HG03460 (cell line): ENCODE measurements at regions not wholly inside any gene's neighbourhood (a gene's known extent, or its start where the extent isn't known, plus 50 kb on each side); places are given as distances from the start of the nearest gene placed in this dataset.
"Not testable (repeated sequence)": the region's sequence is repeated elsewhere in the genome, so short reads cannot be mapped to it uniquely, and the experiment has no call there.

Source experiments
- ATAC-seq: cut with Tn5 transposase; IDR thresholded peaks from one replicate; pipeline ENCODE4 v1.9.1; 2021; ENCODE audit not compliant: unreplicated experiment

GRCh38 chr2:125353542-125353941, 1302.4 kb upstream of the GYPC start:
- ATAC-seq: not testable (repeated sequence)

- no peak for ATAC-seq
These were observed 1291.6 kb upstream of the GYPC start for GRCh38 chr2:125364192-125364983.

GRCh38 chr2:125364984-125365265, 1291.0 kb upstream of the GYPC start:
- no peak for ATAC-seq

GRCh38 chr2:125371867-125372266, 1284.1 kb upstream of the GYPC start:
- no peak for ATAC-seq

- no peak for ATAC-seq
These were observed 1282.7 kb upstream of the GYPC start for GRCh38 chr2:125373293-125373692.

- ATAC-seq: no peak
These were observed 1269.9 kb upstream of the GYPC start for GRCh38 chr2:125386074-125386473.

GRCh38 chr2:125397535-125398251, 1258.3 kb upstream of the GYPC start:
- peak; percentile 82 for ATAC-seq

- ATAC-seq: peak; percentile 52
These were observed 1257.0 kb upstream of the GYPC start for GRCh38 chr2:125398738-125399524.

GRCh38 chr2:125405816-125406215, 1250.1 kb upstream of the GYPC start:
- ATAC-seq: no peak

GRCh38 chr2:125408874-125409538, 1247.0 kb upstream of the GYPC start:
- no peak for ATAC-seq

- ATAC-seq: no peak
These were observed 1237.5 kb upstream of the GYPC start for GRCh38 chr2:125418483-125418882.

- not testable (repeated sequence) for ATAC-seq
These were observed 1233.7 kb upstream of the GYPC start for GRCh38 chr2:125422198-125422770.

- ATAC-seq: no peak
These were observed 1231.6 kb upstream of the GYPC start for GRCh38 chr2:125424266-125424785.

- ATAC-seq: no peak
These were observed 1228.1 kb upstream of the GYPC start for GRCh38 chr2:125427721-125428315.

GRCh38 chr2:125444106-125444505, 1211.9 kb upstream of the GYPC start:
- ATAC-seq: no peak

- ATAC-seq: no peak
These were observed 1210.5 kb upstream of the GYPC start for GRCh38 chr2:125445495-125445894.

GRCh38 chr2:125450092-125450491, 1205.9 kb upstream of the GYPC start:
- ATAC-seq: no peak

- peak; percentile 55 for ATAC-seq
These were observed 1200.8 kb upstream of the GYPC start for GRCh38 chr2:125455110-125455509.

GRCh38 chr2:125456693-125457363, 1199.1 kb upstream of the GYPC start:
- no peak for ATAC-seq

- ATAC-seq: peak; percentile 71
These were observed 1184.0 kb upstream of the GYPC start for GRCh38 chr2:125471963-125472362.
